Hematopoietic multipotent progenitor cell treated with erythropoietin and hydrocortisone succinate and interleukin-3 and kit ligand, for 8 days (in vitro differentiated cells): ENCODE measurements at regions not wholly inside any gene's neighbourhood (a gene's known extent, or its start where the extent isn't known, plus 50 kb on each side); places are given as distances from the start of the nearest gene placed in this dataset.
A peak's percentile ranks its signal among the peaks of the same experiment; 100 is the strongest.

ENCODE experiments used
- DNase-seq: peaks from one replicate; pipeline ENCODE4 v3.0.0-alpha.2; 2015

DNA sequence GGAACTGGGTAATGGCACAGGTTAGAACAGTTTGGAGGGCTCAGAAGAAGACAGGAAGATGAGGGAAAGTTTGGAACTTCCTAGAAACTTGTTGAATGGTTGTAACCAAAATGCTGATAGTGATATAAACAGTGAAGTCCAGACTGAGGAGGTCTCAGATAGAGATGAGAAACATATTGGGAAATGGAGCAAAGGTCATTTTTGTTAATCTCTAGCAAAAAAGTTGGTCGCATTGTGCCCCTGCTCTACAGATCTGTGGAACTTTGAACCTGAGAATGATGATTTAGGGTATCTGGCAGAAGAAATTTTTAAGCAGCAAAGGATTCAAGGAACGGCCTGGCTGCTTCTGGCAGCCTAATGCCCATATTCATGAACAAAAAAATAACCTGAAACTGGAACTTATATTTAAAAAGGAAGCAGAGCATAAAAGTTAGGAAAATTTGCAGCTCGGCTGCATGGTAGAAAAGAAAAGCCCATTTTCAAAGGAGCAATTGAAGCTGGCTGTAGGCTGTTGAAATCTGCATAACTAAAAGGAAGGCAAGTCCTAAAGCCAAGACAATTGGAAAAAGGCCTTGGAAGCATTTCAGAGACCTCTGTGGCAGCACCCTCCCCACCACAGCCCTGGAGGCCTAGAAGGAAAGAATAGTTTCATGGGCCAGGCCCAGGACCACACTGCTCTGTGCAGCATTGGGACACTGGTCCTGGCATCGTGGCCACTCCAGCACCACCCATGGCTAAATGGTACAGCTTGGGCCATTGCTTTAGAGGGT lies 182.6 kb upstream of the CD96 start:
- no peak for DNase-seq

DNA sequence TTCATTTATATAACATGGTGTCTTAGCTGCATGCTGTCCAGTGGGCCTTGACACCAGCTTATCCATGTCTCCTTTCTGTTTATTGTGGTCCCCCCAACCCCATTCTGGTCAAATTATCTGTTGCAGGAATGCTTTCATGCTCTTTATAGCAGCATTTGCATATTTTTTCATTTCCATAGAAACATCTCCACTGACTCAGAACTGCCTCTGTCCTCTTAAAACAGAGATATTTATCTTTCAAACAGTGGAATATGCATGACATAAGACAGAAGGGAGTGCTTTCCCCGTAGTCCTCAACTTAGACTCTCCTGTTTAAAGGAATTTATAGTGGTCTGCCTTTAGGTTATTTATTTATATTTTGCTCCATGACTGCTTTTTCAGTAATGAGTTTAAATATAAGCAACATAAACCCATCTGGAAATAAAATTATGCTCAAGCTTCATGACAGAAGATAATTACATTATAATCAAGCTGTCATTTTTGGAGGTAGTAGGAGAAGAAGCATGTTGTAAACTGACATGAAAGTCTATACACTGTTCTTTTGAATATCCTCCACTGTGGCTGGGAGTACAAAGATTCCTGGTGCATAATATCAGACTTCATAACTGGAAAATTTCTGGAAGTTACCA lies 179.5 kb upstream of the CD96 start:
- no peak for DNase-seq

DNA sequence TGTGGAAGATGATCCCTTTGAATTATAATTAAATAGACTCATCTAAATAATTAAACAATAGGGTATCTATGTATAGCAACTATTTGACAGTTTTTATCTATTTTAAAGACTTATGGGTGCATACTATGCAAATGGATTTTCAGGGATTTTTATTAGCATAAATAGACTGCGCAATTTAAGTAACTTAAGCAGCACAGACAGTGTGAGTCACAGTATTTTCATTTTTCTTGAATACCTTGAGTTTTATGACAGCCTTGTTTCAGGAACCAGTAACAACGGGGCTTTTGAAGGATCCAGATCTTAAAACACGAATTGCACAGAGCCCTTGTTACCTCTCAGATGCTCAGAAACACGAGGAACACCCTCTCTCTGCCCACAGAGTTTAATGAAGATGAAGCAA lies 175.5 kb upstream of the CD96 start:
- DNase-seq = no peak

DNA sequence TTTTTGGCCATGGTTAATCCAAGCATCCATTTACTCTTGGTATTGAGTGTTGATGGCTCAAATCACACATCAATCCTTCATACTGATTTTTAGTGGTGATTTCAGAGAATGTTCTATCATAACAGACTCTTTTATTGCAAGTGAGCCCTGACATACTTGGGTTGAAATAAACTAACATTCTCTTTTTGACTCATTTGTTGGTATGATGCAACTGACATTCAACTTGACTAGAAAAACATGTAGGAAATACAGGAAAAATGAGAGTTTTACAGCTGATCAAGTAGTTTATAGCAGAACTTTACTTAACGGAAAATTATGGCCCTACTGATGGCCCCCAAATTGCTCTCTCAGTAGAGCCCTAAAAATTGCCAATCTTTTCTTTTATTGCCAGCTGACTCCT lies 173.9 kb upstream of the CD96 start:
- no peak for DNase-seq

DNA sequence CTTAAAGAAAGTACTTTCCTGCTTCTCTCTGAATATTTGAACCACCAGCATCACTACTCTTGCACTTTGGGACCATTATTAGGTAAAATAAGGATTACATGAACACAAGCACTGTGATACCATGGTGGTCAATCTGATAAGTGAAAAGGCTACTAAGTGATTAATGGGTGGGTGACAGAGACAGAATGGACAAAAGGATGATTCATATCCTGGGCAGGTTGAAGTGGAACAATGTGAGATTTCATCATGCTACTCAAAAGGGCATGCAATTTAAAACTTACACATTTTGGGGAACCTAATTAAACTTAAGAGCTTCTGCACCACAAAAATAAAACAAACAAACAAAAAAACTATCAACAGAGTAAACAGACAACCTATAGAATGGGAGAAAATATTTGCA lies 172.0 kb upstream of the CD96 start:
- no peak for DNase-seq

DNA sequence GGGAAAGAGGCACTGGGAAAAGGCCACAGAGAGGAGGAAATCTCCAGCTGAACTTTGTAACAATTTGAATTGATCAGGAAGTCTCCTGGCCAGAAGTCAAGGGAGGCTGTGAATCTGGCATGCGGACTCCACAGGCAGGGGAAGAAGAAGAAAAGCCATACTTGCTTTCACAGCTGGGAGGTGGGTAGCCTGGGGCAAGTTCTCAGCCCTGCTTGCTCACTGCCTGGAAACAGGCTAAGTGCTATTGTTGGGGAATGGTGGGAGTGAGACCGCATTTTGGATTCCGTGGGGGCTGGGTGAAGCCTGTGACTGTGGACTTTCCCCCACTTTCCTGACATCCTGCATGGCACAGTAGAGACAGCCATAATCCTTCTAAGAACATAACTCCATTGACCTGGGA lies 168.8 kb upstream of the CD96 start:
- DNase-seq = no peak

DNA sequence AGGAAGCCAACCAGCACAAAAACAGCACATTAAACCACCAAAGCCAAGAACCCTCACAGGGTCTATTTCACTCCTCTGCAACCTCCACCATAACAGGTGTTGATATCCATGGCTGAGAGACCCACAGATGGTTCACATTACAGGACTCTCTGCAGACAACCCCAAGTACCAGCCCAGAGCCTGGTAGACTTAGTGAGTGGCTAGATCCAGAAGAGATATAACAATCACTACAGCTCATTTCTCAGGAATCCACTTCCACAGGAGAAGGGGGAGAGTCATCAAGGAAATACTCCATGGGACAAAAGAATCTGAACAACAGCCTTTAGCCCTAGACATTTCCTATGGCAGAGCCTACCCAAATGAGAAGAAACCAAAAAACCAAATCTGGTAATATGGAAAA lies 168.1 kb upstream of the CD96 start:
- DNase-seq = no peak

DNA sequence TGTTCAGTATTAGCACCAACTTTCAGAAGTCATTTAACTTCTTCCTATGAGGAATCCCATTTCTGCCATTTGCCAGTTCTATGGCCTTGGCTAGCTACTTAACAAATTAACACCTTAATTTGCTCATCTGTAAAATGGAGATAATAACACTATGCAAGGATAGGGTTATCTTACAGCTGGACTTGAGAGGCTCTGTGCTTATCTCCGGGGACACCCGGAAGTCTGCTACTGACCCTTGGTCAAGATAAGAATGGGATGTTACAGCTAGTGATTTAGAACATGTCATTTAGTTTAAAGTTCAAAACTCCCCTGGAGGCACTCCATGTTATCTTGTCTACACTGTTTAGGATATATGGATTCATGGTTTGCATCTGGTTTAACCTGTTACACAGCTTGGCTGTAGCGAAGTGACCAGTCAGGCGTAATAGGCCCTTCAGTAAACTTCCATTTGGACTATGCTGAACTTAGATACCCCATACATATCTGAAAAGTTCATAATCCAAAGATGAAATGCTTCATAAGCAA lies 156.0 kb upstream of the CD96 start:
- no peak for DNase-seq

DNA sequence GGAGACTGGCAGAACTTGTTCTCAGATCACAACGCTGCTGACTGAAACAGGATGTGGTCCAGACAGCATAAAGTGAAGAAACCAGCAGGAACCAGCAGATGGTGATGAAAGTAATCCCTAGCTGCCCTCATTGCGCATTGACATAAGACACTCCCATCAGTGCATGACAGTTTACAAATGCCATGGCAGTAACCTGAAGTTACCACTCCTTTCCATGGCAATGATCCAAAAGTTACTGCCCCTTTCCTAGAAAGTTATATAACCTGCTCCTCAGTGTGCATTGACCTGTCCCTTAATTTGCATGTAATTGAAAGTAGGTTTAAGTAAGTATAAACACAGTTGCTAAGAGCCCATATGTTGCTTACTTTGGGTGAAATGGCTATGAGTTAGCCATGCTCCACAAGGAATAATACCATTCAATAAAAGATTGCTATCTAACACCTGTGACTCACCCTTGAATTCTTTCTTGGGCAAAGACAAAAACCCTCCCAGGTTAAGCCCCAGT lies 149.1 kb upstream of the CD96 start:
- DNase-seq = no peak

DNA sequence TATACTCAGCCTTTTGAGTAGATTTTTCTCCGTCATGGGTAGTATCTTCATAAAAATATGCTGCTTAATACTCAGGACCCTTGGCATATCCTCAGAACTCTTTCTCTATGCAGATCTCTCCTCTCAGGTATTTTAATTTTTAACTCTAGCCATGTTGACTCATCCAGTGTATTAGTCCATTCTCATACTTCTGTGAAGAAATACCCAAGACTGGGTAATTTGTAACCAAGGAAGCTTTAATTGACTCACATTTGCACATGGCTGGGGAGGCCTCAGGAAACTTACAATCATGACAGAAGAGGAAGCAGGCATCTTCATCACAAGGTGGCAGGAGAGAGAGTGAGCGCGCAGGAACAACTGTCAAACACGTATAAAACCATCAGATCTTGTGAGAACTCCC lies 129.3 kb upstream of the CD96 start:
- DNase-seq = no peak

DNA sequence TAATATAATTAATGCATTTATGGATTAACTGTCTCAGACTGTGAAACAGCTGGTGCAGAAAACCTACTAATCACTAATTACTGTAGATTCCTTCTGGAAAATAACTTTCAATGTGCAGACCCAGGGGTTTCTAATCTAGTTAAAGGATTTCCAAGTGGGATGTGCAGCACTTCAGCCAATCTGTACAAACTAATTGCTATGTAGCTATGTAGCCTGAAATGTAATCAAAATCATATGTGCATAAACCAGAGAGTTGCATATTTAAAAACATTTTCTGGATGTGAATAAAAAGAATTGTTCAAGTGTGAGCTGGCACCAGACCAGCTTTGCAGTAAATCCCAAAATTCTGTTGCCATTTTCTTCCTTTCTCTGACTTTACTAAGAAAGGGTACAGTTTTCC lies 127.5 kb upstream of the CD96 start:
- no peak for DNase-seq

DNA sequence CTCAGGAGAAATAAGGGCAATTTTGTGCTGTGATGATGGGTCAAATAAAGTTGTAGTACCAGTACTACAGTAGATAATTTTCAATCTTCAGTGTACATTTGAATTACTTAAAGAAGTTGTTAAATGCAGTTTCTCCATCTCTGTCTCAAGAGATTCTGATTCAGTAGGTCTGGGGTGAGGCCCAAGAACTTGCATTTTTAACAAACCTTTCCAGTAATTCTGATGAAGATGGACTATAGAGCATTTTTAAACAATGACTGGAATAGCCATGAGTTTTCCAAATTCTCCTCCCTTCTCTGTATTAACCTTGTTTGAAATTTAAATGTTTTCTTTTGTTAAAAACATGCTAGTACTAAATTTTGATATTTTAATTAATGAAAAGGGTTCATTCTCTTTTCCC lies 127.0 kb upstream of the CD96 start:
- no peak for DNase-seq

DNA sequence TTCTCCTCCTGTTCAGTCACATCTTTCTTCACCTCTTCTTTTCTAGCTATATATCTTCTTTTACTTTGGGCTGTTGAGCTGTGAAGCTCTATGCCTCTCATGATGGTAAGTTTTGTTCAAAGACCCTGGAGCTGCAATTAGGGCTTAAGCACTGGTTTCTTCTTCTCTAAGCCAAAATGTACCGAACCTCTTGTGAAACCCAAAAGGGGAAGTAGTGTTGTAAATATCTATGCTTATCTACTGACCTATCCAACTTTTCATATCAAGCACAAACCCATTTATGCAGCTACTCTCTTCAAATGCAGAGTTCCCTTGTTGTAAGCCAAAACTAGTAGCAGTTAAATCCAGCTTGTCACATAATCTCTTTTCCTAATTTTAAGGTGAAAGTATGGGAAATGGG lies 123.6 kb upstream of the CD96 start:
- DNase-seq = peak; percentile 2

DNA sequence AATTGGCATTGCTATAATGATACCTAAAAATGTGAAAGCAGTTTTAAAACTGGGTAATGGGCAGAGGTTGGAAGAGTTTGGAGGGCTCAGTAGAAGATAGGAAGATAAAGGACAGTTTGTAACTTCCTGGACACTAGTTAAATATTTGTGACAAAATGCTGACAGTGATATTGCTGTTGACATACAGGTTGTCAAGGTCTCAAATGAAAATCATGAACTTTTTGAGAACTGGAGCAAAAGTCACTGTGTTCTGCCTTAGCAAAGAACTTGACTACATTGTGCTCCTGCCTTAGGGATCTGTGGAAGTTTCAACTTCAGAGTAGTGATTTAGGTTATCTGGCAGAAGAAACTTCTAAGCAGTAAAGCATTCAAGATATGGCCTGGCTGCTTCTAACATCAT lies 113.7 kb upstream of the CD96 start:
- DNase-seq = no peak

DNA sequence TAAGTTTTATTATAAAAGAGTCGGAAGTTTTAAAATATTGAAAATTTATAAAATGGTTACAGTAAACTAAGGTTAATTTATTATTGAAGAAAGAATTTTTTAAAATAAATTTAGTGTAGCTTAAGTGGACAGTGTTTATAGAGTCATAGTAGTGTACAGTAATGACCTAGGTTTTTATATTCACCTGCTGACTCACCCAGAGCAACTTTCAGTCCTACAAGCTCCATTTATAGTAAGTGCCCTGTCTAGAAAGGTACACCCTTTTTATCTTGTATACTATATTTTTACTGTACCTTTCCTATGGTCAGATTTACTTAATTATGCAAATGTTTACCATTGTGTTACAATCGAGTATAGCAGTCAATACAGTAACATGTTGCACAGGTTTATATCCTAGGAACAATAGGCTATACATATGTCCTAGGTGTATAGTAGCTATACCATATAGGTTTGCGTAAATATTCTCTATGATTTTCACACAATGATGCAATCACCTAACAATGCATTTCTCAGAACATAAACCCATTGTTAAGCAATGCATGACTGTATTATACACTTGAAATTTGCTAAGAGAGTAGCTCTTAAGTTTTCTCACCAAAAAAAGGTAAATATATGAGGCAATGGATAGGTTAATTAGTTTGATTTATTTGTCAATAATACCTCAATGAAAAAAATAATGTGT lies 106.9 kb upstream of the CD96 start:
- no peak for DNase-seq

DNA sequence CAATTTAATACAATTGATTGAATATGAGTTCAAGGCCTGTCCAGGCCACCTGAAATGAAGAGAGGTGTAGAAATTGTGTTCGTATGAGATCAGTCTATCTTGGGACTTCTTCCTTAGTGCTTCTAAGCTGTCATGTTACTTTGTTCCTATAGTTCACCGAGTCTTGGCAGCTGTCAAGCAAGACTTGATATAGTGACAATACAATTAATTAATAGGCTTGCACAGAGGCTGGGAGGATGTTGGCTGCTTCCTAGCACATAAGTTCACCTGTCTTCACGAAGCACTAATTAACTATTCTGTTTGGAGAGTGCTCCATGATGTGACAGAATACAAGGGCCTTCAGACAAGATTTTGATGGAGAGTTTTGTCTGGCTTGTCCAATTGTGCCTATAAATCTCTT lies 103.7 kb upstream of the CD96 start:
- DNase-seq = no peak

DNA sequence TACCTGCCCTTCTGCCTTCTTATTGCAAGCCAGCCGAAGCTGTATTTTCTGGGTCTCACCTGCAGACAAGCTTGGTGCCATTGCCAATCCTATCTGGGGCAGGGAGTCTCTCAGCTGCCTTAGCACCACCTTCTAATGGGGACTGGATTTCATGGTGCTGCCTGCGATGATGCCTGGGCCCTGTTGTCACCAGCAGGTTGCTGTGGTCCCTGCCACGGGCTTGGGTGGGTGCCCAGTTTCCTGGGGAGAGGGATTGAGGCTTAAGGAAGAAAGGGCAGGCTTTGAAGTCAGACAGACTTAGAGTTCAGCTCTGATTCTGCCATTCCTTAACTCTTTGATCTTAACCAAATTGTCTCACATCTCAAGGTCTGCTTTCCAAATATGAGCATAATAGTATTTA lies 87.4 kb upstream of the CD96 start:
- DNase-seq = no peak

DNA sequence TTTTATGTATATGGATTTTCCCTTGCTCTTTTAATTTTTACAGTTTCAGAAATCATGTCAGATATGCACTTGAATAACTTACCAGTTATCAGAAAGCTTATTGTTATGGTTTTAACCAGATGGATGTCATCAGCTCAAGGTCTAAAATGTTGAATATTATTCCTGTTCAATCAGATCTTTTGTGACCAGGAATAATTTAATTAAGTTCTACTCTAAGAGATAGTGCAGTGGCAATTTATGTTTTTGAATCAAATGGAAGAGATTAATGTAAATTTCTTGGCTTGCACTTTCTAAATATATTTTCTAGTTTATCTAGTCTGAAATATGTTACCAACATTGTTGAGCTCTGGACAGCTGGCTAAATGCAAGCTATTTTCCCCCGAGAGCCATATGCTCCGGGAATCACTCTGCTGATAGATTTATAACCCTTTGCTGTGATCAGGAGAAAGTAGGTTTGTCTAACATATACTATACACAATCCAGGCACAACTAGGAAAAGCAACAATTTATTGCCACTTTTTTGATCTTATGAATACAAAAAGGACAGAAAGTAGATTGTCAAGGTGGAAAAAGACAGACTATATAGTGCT lies 76.8 kb upstream of the CD96 start:
- DNase-seq = no peak

DNA sequence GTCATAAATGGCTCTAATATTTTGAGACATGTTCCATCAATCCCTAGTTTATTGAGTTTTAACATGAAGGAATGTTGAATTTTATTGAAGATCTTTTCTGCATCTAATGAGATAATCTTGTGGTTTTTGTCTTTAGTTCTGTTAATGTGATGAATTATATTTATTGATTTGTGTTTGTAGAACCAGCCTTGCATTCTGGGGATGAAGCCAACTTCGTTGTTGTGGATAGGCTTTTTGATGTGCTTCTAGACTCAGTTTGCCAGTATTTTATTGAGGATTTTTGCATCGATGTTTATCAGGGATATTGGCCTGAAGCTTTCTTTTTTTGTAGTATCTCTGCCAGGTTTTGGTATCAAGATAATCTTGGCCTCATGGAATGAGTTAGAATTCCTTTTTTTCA lies 72.0 kb upstream of the CD96 start:
- DNase-seq = no peak

DNA sequence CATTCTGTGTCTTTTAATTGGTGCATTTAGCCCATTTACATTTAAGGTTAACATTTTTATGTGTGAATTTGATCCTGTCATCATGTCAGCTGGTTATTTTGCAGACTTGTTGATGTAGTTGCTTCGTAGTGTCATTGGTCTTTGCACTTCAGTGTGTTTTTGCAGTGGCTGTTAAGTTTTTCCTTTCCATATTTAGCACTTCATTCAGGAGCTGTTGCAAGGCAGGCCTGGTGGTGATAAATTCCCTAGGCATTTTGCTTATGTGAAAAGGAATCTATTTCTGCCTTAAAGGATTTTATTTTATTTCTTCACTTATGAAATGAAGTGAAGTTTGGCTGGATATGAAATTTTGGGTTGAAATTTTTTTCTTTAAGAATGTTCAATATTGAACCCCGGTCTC lies 70.2 kb upstream of the CD96 start:
- DNase-seq = no peak

DNA sequence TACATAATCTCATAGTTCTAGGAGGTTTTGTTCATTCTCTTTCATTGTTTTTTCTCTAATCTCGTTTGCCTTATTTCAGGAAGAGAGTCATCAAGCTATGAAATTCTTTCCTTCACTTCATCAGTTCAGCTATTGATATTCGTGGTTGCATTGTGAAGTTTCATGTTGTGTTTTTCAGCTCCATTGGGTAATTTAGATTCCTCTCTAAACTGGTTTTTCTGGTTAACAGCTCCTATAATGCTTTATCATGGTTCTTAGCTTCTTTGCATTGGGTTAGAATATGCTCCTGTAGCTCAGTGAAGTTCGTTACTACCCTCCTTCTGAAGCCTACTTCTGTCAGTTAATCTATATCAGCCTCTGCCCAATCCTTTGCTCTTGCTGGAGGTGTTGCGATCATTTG lies 69.4 kb upstream of the CD96 start:
- DNase-seq = no peak

DNA sequence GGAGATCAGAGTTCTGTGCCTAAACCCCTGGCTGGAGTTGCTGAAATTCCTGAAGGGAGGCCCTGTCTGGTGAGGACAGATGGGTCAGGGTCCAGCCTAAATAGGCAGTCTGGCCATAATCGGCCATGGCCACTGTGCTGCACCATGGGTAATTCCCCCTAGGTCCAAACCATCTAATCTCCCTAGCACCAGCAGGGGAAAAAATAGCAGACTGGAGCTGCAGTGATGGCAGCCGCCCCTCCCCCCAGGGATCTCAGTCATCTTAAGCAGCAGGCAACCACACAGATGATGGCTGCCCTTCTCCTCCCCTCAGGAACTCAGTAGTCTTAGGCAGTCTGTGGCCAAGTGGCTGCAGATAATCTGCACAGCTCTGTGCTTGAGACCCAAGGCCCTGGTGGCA lies 68.4 kb upstream of the CD96 start:
- DNase-seq = no peak

DNA sequence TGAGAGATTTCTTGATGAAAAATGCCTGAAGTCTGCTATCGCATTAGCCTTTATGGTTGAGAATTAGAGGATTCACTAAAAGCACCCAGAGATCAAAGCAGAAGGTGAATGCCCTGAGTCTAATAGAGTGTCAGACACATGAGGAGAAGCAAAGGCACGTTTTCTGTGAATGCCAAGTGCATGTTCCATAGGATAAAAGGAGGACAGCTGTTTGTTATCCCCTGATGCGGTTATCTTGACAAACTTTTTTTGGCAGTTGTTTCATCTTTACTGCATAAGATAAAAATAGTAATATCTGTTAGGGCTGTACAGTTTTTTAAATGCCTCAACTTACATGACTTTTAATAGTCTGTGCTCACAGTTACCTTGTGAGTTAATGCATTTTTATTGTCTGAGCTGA lies 65.3 kb upstream of the CD96 start:
- DNase-seq = no peak

DNA sequence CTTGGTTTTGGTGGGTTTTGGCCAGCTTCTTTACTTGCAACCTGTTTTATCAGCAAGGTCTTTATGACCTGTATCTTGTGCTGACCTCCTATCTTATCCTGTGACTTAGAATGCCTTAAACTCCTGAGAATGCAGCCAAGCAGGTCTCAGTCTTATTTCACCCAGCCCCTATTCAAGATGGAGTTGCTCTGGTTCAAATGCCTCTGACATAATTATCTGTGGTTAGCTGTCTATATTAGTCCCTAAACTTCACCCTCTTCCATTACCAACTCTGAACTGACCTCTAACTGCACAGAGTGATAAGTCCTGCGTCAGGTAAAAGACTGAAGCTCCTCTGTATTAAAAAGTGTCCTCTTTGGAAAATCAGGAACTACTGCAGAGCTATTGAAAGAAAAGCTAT lies 61.9 kb upstream of the CD96 start:
- DNase-seq = no peak
